GM21528 (cell line): ENCODE measurements at regions not wholly inside any gene's neighbourhood (a gene's known extent, or its start where the extent isn't known, plus 50 kb on each side); places are given as distances from the start of the nearest gene placed in this dataset.
"Not testable (repeated sequence)": the region's sequence is repeated elsewhere in the genome, so short reads cannot be mapped to it uniquely, and the experiment has no call there.

Experiments used
- ATAC-seq: cut with Tn5 transposase; IDR thresholded peaks from one replicate; pipeline ENCODE4 v1.9.1; 2021; ENCODE audit warnings: mild to moderate bottlenecking, moderate library complexity; ENCODE audit not compliant: unreplicated experiment, low FRiP score

- ATAC-seq: no peak
Observed at GRCh38 chr16:86222547-86222946, 287.8 kb upstream of the FOXF1 start.

- ATAC-seq: no peak
Observed at GRCh38 chr16:86222965-86223551, 287.3 kb upstream of the FOXF1 start.

GRCh38 chr16:86224126-86224525 is 286.2 kb upstream of the FOXF1 start:
- ATAC-seq: no peak

- ATAC-seq: no peak
Observed at GRCh38 chr16:86224629-86225028, 285.7 kb upstream of the FOXF1 start.

- no peak for ATAC-seq
Observed at GRCh38 chr16:86225905-86226371, 284.4 kb upstream of the FOXF1 start.

- ATAC-seq: no peak
Observed at GRCh38 chr16:86227041-86227440, 283.3 kb upstream of the FOXF1 start.

GRCh38 chr16:86227801-86228200 is 282.5 kb upstream of the FOXF1 start:
- no peak for ATAC-seq

GRCh38 chr16:86228713-86229112 is 281.6 kb upstream of the FOXF1 start:
- ATAC-seq: no peak

- no peak for ATAC-seq
Observed at GRCh38 chr16:86229283-86229682, 281.0 kb upstream of the FOXF1 start.

- no peak for ATAC-seq
Observed at GRCh38 chr16:86229866-86230656, 280.3 kb upstream of the FOXF1 start.

- no peak for ATAC-seq
Observed at GRCh38 chr16:86231321-86231995, 278.9 kb upstream of the FOXF1 start.

GRCh38 chr16:86231996-86232350 is 278.4 kb upstream of the FOXF1 start:
- no peak for ATAC-seq

GRCh38 chr16:86232496-86232895 is 277.8 kb upstream of the FOXF1 start:
- no peak for ATAC-seq

- not testable (repeated sequence) for ATAC-seq
Observed at GRCh38 chr16:86233506-86233905, 276.8 kb upstream of the FOXF1 start.

GRCh38 chr16:86239381-86239780 is 270.9 kb upstream of the FOXF1 start:
- ATAC-seq: no peak

GRCh38 chr16:86240716-86241363 is 269.5 kb upstream of the FOXF1 start:
- ATAC-seq: no peak

- no peak for ATAC-seq
Observed at GRCh38 chr16:86241681-86242080, 268.6 kb upstream of the FOXF1 start.

- no peak for ATAC-seq
Observed at GRCh38 chr16:86242244-86243122, 267.8 kb upstream of the FOXF1 start.

- no peak for ATAC-seq
Observed at GRCh38 chr16:86243123-86243473, 267.2 kb upstream of the FOXF1 start.

GRCh38 chr16:86243571-86244154 is 266.7 kb upstream of the FOXF1 start:
- ATAC-seq: no peak
